GM19395 (cell line): ENCODE measurements at regions not wholly inside any gene's neighbourhood (a gene's known extent, or its start where the extent isn't known, plus 50 kb on each side); places are given as distances from the start of the nearest gene placed in this dataset.
"Not testable (repeated sequence)": the region's sequence is repeated elsewhere in the genome, so short reads cannot be mapped to it uniquely, and the experiment has no call there.

Experiments
- ATAC-seq: cut with Tn5 transposase; IDR thresholded peaks from one replicate; pipeline ENCODE4 v1.9.1; 2021; ENCODE audit warnings: mild to moderate bottlenecking, moderate library complexity; ENCODE audit not compliant: unreplicated experiment

DNA sequence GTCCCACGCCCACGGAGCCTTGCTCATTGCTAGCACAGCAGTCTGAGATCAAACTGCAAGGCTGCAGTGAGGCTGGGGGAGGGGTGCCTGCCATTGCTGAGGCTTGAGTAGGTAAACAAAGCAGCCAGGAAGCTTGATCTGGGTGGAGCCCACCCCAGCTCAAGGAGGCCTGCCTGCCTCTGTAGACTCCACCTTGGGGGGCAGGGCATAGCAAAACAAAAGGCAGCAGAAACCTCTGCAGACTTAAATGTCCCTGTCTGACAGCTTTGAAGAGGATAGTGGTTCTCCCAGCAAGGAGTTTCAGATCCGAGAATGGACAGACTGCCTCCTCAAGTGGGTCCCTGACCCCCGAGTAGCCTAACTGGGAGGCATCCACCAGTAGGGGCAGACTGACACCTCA is 239.7 kb downstream of the DAD1 start:
- ATAC-seq: not testable (repeated sequence)

DNA sequence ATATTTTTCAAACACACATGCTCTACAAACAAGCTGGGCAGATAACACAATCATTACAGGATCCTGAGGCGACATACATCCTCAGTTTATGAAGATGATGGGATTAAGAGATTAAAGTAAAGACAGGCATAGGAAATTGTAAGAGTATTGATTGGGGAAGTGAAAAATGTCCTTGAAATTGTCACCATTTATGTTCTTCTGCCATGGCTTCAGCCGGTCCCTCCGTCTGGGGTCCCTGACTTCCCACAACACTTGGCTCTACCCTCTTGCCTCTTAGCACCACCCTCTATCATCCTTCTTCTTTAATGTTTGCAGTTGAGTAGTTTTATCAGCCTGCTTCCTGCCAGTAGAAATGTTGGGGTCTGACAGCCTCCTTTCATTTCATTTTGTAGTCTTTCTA is 244.4 kb downstream of the DAD1 start:
- no peak for ATAC-seq

- ATAC-seq: not testable (repeated sequence)
These were observed 244.8 kb downstream of the DAD1 start for GRCh38 chr14:22344209-22344608.

GRCh38 chr14:22341049-22341448 is 248.0 kb downstream of the DAD1 start:
- ATAC-seq: no peak

DNA sequence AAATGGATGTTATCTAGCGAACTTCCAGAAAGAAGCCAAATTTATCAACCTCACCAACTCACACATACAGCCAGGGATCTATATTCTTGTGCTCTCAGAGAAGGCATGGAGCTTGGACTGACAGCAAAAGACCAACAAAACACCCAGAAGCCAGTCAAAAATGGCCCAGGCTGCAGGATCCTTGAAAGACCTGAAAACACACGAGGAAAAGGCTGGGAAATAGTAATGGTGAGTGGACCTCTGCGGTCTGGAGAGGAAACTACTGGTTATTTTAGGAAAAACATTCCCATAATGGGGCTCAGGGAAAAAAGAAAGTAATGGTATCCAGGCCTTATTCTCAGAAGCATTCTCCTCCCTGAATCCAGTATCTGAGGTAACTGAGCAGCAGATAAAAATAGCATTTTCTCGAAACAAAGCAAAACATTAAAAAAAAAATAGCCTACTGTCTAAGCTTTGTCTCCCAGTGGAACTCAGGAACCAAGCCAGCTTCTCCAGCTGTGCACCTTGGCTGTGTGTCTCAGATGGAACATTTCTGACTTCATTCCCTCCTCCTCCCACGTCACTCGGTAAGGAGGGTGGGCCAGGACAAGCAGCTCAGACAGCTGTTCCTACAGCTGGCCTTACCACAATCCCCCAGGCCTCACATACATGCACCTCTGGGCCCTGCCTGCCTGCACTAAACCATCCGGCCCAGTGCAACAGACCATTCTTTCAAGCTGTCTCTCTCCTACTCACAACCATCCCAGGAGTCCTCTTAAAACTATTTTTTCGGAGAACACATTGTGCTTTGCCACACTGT is 249.9 kb downstream of the DAD1 start:
- ATAC-seq: no peak

DNA sequence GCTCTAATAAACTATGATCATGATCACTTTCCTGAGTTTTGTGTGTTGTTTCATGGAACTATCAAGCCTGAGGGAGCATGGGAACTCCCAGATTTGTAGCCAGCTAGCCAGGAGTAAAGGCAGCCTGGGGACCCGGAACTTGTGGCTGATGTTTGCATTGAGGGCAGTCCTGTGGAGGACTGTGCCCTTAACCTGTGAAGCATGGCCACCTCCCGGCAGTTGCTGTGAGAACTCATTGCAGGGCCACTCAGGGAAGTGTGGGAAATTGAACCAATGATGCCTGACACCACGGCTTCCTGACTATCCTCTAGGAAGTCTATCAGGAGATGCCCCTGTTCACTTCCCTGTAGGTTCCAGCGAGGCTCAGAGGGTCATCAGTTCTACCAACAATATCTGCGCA is 250.6 kb downstream of the DAD1 start:
- ATAC-seq: no peak

- no peak for ATAC-seq
These were observed 251.1 kb downstream of the DAD1 start for GRCh38 chr14:22337938-22338337.

- ATAC-seq: no peak
These were observed 251.5 kb downstream of the DAD1 start for GRCh38 chr14:22337521-22337920.

DNA sequence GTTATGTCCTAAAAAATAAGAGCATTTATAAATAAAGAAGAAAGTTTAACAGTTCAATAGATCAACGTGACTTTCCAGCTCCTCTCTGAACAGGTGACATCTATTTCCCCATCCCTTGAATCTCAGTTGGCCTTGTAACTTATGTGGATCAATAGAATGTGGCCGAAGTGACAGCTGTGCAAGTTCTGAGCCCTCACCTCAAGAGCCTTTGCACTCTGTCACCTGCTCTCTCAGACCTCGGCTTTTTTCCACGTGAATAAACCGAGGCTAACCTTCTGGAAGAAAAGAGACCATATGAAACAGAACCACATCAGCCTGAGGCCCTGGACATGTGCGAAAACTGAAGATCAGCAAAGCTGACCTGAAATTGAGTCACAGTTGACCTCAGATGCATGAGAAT is 253.0 kb downstream of the DAD1 start:
- no peak for ATAC-seq

DNA sequence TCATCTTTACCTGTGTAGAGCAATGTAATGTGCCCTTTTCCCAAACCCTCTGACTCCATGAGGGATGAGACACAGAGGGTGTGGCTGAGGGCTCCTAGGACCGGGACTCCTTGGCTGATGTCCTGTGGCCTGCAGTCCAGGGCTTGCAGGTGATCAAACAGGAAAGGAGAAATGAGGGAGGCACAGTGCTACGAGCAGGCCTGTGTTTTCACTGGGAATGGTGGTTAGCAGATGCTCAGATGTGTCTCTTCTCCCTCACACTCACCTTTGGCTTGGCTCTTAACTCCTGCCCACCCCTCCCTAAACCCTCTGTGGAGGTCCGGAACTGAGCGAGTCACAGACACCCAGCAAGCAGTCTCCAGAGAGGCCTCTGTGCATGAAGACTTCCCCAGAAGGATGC is 254.4 kb downstream of the DAD1 start:
- ATAC-seq: no peak

DNA sequence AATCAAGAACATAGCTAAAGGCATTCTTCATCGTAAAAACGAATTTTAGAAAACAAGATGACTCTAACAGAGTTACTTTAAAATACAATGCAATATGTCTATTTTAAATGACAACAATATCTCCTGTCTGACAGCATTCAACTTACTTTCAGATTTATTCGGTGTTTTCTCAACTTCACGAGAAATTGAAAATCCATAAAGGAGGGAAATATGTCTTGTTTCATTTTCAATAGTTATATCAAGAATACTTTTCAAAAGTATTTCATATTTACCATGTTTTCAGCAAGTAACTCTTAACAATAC is 254.8 kb downstream of the DAD1 start:
- no peak for ATAC-seq

DNA sequence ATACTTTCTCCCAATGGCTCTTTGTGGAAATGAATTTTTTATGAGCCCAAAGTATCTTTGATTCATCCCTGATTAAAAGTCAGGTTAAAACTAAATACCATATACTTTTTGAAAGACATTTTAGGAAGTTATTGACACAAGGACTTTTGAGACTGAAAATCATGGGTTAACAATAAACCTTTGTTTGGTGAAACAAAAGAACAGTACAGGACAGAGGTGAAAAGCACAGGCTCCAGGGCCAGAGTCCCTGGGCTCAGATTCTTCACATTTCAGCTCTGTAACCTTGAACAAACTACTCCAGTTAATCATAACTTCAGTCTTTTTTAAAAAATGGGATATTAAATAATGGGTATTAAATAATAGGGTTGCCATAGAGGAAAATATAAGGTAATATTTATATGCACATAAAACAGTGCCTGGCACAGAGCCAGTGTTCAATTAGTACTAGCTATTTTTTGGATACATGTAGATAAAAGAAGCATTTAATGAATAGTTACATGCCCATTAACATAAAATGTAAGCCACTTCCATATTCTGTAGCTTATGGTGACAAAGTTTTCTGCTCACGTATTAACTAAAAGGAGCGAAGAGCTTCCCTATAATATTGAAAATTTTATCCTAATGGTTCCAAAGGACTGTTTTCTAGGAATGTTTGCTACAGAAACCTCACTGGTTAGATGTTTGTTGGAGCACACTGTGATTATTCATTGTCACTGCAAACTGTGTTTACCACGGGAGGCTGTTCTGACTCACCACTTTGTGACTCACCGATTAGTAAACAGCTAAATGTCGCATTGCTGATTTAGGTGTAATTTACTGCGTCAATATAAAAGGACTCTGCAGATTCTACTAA is 255.4 kb downstream of the DAD1 start:
- ATAC-seq: no peak

DNA sequence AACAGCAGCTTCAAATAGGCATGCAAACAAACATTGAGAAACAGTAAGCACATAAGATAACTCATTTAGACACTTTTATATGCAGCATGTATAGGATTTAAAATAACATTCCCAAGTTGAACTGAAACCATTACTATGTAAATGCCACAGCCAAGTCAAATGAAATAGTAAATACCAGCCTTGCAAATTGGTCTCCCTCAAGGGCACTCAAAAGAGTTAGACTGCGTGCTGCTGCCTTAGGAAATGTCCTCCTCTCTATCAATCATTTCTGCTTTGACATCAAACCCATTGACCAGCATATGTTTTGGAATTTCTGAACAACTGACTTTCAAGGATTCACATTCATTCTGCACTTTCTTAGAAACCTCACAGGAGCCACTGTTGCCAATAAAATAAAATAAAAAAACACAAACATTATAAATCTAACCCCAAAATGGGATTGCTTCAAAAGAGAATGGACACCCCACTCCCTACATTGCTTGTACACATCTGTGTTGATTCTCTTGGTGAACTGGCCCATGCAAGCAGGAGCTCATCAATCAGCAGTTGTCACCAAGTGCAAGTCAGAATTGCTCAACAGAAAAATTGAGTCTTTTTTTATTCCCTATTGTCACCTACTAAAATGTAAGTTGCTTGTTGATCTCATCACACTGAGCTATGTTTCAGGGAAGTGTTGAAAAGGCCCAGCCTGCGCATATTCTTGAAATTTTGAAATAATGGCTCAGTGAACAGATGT is 256.2 kb downstream of the DAD1 start:
- no peak for ATAC-seq

- no peak for ATAC-seq
These were observed 259.7 kb downstream of the DAD1 start for GRCh38 chr14:22329371-22329770.

GRCh38 chr14:22325676-22326400 is 263.2 kb downstream of the DAD1 start:
- ATAC-seq: no peak

DNA sequence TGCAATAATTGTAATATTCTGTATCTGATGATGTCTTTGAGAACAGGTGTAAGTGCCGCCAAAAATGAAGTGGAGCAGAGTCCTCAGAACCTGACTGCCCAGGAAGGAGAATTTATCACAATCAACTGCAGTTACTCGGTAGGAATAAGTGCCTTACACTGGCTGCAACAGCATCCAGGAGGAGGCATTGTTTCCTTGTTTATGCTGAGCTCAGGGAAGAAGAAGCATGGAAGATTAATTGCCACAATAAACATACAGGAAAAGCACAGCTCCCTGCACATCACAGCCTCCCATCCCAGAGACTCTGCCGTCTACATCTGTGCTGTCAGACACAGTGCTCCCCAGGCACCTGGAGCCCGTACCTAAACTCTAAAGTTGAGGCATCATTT is 268.7 kb downstream of the DAD1 start:
- no peak for ATAC-seq

- ATAC-seq: no peak
These were observed 269.3 kb downstream of the DAD1 start for GRCh38 chr14:22319526-22320361.

DNA sequence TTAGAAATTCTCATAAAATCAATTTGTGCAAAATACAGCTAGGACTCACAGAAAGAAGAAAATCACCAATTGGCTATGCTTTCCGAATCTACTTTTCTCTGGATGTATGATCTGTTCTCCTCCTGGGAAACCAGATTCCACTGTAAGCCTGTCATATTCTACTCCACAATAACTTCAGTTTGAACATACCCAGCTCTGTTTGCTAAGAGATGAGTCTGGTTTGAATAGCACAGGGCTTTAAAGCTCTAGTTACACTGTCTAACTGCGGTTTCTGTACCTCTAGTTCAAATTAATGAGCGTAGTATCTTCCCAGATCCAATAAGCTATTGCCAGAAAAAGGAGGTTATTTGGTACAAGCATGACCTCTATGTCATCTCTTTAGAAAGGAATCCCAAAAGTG is 270.1 kb downstream of the DAD1 start:
- no peak for ATAC-seq

DNA sequence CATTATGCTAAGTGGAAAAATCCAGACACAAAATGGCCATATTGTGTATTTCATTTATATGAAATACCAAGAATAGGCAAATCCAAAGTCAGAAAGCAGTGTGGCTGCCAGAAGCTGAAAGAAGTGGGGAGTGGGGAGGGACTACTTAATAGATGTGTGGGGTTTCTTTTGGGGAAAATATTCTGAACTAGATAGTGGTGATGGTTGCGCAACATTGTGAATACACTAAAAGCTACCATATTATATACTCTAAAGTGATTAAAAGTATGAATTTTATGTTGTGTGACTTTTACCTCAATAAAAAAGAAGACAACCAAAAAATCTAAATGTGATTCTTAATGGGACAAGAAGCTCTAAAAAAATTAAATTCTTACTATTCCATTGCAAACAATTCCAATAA is 272.6 kb downstream of the DAD1 start:
- no peak for ATAC-seq

GRCh38 chr14:22315336-22315735 is 273.7 kb downstream of the DAD1 start:
- no peak for ATAC-seq
